GM18868 (cell line): ENCODE measurements at regions not wholly inside any gene's neighbourhood (a gene's known extent, or its start where the extent isn't known, plus 50 kb on each side); places are given as distances from the start of the nearest gene placed in this dataset.
"Not testable (repeated sequence)": the region's sequence is repeated elsewhere in the genome, so short reads cannot be mapped to it uniquely, and the experiment has no call there.

ENCODE experiments used
- ATAC-seq: cut with Tn5 transposase; IDR thresholded peaks from one replicate; pipeline ENCODE4 v1.9.1; 2021; ENCODE audit warnings: mild to moderate bottlenecking, moderate library complexity; ENCODE audit not compliant: unreplicated experiment

- ATAC-seq, result not testable (repeated sequence)
Measured at GRCh38 chr6:127406722-127407121, 52.5 kb downstream of the KIAA0408 start.

- no peak for ATAC-seq
Measured at GRCh38 chr6:127406122-127406521, 53.1 kb downstream of the KIAA0408 start.

GRCh38 chr6:127404594-127405178 is 54.5 kb downstream of the KIAA0408 start:
- no peak for ATAC-seq

- peak; percentile 58 for ATAC-seq
Measured at GRCh38 chr6:127404133-127404532, 55.1 kb downstream of the KIAA0408 start.

- ATAC-seq, result peak; percentile 88
Measured at GRCh38 chr6:127403636-127404035, 55.6 kb downstream of the KIAA0408 start.

- peak; percentile 37 for ATAC-seq
Measured at GRCh38 chr6:127402890-127403617, 56.1 kb downstream of the KIAA0408 start.

- no peak for ATAC-seq
Measured at GRCh38 chr6:127397729-127398630, 54.6 kb upstream of the ECHDC1 start.

- ATAC-seq, result not testable (repeated sequence)
Measured at GRCh38 chr6:127397171-127397597, 53.8 kb upstream of the ECHDC1 start.
